Lower leg skin (tissue), 4 donors: ENCODE measurements at regions not wholly inside any gene's neighbourhood (a gene's known extent, or its start where the extent isn't known, plus 50 kb on each side); places are given as distances from the start of the nearest gene placed in this dataset.

Source experiments
- DNase-seq, 2 donors: peaks; one replicate each; pipeline ENCODE4 v3.0.0-alpha.2; 2019; ENCODE audit warnings: low spot score in 2 of 2
- H3K4me3 ChIP-seq: fragments of 200-600 bp; sonication (generic); 2 replicates; pipeline ENCODE4 v1.5.1; 2017; ENCODE audit warnings: mild to moderate bottlenecking, low read depth; ENCODE audit not compliant: poor library complexity, severe bottlenecking
- POLR2A ChIP-seq, 2 donors: fragments of 450-650 bp; IDR thresholded peaks; one replicate each; pipeline ENCODE4 v1.6.1; 2016 to 2017; ENCODE audit warnings: antibody characterized with exemption in 2 of 2, mild to moderate bottlenecking in 1 of 2, moderate library complexity in 1 of 2
- WGBS, 2 donors: methylation state at CpG; one replicate each; pipeline ENCODE4 v1.1.5; 2018; 5-methylcytosine and 5-hydroxymethylcytosine counted together
- intact Hi-C: fragments of 100-400 bp; cut with DNase I; formaldehyde crosslinking; loops from one replicate; pipeline ENCODE4 v1.15.0; 2023; ENCODE audit warnings: low total_unique reads
- TF ChIP-seq, protein P1 (sequence below), 3 donors: fragments of 450-650 bp; IDR thresholded peaks; one replicate each; pipeline ENCODE4 v1.5.1; 2016; ENCODE audit warnings: antibody characterized with exemption in 3 of 3, mild to moderate bottlenecking in 3 of 3, moderate library complexity in 2 of 3

DNA sequence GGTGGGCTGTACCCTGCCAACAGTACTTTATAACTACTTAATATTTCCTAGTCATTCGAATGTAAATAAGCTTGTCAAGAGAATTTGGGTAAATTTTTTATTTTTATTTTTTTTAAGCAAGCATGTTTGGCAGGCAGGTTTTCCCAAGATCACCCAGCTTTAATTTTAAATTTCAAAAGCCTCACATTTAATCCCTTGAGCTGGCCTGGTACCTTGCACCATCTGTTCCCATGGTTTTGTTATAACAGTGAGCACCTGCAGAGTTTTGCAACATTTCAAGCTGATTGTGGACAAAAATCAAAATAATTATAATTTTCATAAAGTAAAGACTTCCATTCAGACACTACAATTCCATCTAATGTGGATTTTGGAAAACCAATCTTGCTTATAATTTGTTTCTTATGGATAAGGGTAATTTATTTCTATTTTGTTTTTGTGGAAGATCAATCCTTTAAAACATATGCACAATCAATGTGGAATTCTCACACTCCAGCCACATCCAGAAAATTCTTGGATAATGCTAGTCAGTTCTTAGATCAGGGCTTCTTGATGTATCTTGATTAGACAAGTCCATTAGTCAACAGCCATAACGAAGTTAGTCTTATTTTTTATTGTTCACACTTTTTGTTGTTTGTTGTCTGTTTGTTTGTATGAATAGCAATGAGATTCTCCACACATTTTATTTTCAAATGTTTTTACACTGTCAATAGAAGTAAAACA lies 689.3 kb downstream of the NR4A2 start:
- TF ChIP-seq, protein P1, sequence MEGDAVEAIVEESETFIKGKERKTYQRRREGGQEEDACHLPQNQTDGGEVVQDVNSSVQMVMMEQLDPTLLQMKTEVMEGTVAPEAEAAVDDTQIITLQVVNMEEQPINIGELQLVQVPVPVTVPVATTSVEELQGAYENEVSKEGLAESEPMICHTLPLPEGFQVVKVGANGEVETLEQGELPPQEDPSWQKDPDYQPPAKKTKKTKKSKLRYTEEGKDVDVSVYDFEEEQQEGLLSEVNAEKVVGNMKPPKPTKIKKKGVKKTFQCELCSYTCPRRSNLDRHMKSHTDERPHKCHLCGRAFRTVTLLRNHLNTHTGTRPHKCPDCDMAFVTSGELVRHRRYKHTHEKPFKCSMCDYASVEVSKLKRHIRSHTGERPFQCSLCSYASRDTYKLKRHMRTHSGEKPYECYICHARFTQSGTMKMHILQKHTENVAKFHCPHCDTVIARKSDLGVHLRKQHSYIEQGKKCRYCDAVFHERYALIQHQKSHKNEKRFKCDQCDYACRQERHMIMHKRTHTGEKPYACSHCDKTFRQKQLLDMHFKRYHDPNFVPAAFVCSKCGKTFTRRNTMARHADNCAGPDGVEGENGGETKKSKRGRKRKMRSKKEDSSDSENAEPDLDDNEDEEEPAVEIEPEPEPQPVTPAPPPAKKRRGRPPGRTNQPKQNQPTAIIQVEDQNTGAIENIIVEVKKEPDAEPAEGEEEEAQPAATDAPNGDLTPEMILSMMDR (IDR thresholded peaks at IDR 0.05) = no peak
- TF ChIP-seq POLR2A (IDR thresholded peaks at IDR 0.05) = no peak
- H3K4me3 ChIP-seq = no peak overlapping the region
- WGBS, 2 donors = 63 to 69% methylated on average over 2 of the region's 2 CpGs
- DNase-seq = no peak
- intact Hi-C loops = no loop called here

DNA sequence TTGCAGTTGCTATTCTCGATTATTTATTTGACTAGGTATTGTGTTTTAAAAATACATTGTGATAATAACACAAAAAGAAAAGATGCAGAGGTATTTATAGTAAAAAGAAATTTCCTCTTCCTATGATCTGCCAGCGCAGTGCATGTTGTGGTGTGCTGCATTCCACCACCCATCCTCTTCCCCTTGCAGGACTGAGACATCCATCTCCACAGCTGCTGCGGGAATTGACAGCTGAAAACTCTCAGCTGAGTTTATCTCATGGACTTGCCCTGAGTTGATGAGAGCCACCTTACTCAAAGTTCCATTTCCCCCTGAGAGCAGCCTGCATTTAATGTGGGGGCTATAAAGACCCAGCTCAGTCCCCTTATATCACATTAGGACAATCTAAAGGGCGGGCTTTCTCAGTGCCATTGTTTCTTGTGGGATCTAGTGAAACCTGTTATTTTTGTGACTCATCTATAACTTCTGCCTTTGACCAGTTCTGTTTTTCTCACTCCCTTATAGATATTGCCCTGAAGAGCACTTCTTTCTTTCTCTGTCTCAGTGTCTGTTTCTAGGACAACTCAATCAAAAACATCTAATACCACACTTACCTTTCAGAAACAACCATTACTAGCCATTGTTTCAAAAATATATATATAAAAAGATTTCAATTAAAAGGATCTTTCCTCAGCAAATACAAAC lies 698.5 kb downstream of the NR4A2 start:
- intact Hi-C loops = no loop called here
- no peak for TF ChIP-seq POLR2A (IDR thresholded peaks at IDR 0.05)
- TF ChIP-seq, protein P1 (IDR thresholded peaks at IDR 0.05) = no peak
- H3K4me3 ChIP-seq = no peak overlapping the region
- DNase-seq = no peak
- WGBS, 2 donors = 49 to 55% methylated on average over 4 of the region's 4 CpGs

DNA sequence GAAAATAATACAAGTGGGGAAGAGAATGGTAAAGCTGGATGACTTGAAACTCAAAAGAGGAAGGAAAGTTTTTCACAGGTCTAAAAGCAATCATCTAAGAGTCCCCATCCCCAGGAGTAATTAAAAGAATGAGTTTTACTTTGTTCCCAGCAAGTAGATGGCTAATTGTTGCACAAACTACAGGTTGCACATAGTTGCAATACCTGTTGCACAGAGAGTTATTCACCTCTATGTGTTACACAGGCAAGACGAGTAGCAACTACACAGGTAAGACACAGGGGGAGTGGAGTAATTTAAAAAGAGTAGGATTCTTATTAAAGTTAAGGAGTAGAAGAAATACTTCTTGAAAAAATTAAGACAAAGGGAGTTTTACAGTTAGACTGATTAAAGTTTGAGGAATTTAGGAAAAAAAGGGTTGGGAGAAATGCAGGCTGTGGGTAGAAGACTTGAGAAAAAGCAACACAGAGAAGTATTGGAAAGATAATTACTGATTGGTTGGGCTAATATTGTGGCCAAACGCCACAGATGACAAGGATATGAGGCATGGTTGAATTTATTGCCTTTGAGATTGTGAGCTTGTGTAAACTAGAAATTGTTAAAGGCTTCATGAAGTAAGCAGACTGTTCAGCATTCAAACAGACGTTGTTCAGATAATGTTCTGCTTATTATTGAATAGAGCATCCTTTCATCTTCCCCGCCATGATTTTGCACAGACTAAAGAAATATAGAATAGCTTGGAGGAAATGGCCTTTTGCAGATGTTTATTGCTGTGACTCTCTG lies 699.3 kb downstream of the NR4A2 start:
- intact Hi-C loops = no loop called here
- no peak for DNase-seq
- no peak for TF ChIP-seq POLR2A (IDR thresholded peaks at IDR 0.05)
- TF ChIP-seq, protein P1 (IDR thresholded peaks at IDR 0.05) = no peak
- 49 to 52% methylated on average over 4 of the region's 4 CpGs for WGBS, 2 donors
- no peak overlapping the region for H3K4me3 ChIP-seq

- WGBS, 2 donors = 62 to 63% methylated on average over 5 of the region's 5 CpGs
- DNase-seq = no peak
- TF ChIP-seq POLR2A (IDR thresholded peaks at IDR 0.05) = no peak
- TF ChIP-seq, protein P1 (IDR thresholded peaks at IDR 0.05) = no peak
- intact Hi-C loops = no loop called here
- no peak overlapping the region for H3K4me3 ChIP-seq
Measured at GRCh38 chr2:155630760-155631159, 701.8 kb downstream of the NR4A2 start.

- TF ChIP-seq, protein P1 (IDR thresholded peaks at IDR 0.05) = no peak
- no peak for TF ChIP-seq POLR2A (IDR thresholded peaks at IDR 0.05)
- 28 to 42% methylated on average over 1 of the region's 1 CpG for WGBS, 2 donors
- intact Hi-C loops = no loop called here
Measured at GRCh38 chr2:155622443-155622842, 710.1 kb downstream of the NR4A2 start.

More at GRCh38 chr2:155622443-155622842, 710.1 kb downstream of the NR4A2 start:
- DNase-seq = no peak
- H3K4me3 ChIP-seq = no peak overlapping the region
